ENCODE measurements at regions not wholly inside any gene's neighbourhood (a gene's known extent, or its start where the extent isn't known, plus 50 kb on each side); places are given as distances from the start of the nearest gene placed in this dataset.

DNA sequence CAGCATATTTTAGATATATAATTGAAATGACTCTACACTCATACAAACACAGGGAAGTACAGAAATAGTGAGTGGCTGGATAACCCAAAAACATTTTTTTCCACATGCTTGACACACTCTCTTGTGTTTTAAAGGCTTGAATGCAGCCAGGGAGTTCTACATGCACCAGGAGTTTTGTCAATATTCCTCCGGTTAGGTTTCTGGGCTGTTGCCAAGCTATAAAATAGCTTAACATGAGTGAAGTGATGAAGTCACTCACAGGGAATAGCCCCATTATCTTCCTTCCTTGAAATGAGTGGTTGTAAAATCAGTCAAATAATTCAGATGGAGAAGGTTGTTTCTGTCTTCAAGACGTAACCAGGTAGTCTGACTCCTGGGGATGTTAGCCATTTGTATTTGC lies 582.7 kb downstream of the SLC6A15 start:
- TF ChIP-seq, protein P1, sequence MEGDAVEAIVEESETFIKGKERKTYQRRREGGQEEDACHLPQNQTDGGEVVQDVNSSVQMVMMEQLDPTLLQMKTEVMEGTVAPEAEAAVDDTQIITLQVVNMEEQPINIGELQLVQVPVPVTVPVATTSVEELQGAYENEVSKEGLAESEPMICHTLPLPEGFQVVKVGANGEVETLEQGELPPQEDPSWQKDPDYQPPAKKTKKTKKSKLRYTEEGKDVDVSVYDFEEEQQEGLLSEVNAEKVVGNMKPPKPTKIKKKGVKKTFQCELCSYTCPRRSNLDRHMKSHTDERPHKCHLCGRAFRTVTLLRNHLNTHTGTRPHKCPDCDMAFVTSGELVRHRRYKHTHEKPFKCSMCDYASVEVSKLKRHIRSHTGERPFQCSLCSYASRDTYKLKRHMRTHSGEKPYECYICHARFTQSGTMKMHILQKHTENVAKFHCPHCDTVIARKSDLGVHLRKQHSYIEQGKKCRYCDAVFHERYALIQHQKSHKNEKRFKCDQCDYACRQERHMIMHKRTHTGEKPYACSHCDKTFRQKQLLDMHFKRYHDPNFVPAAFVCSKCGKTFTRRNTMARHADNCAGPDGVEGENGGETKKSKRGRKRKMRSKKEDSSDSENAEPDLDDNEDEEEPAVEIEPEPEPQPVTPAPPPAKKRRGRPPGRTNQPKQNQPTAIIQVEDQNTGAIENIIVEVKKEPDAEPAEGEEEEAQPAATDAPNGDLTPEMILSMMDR (conservative IDR thresholded peaks at IDR 0.05; ENCODE audit: low read depth, low read length), result no peak
- TF ChIP-seq MXI1 (IDR thresholded peaks at IDR 0.05; ENCODE audit: borderline replicate concordance, low read depth, low read length) (no peak), POLR2A (IDR thresholded peaks at IDR 0.05; ENCODE audit: low read depth, low read length) (no peak), NFE2L2 (IDR thresholded peaks at IDR 0.05; ENCODE audit: low read depth, low read length) (no peak), FOS (IDR thresholded peaks at IDR 0.05; ENCODE audit: low read depth, low read length) (no peak), RAD21 (IDR thresholded peaks at IDR 0.05; ENCODE audit: low read length) (no peak), CHD1 (IDR thresholded peaks at IDR 0.05; ENCODE audit: low read depth, low read length) (no peak), RFX5 (IDR thresholded peaks at IDR 0.05; ENCODE audit: low read depth, low read length) (no peak), MAZ (IDR thresholded peaks at IDR 0.05; ENCODE audit: borderline replicate concordance, low read depth, low read length) (no peak), SMC3 (IDR thresholded peaks at IDR 0.05; ENCODE audit: low read depth, low read length) (no peak), CEBPB (IDR thresholded peaks at IDR 0.05; ENCODE audit: low read depth, low read length) (no peak), RCOR1 (IDR thresholded peaks at IDR 0.05; ENCODE audit: insufficient replicate concordance, low read length) (no peak)
- TF ChIP-seq, protein P2, sequence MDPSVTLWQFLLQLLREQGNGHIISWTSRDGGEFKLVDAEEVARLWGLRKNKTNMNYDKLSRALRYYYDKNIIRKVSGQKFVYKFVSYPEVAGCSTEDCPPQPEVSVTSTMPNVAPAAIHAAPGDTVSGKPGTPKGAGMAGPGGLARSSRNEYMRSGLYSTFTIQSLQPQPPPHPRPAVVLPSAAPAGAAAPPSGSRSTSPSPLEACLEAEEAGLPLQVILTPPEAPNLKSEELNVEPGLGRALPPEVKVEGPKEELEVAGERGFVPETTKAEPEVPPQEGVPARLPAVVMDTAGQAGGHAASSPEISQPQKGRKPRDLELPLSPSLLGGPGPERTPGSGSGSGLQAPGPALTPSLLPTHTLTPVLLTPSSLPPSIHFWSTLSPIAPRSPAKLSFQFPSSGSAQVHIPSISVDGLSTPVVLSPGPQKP (IDR thresholded peaks at IDR 0.05; ENCODE audit: borderline replicate concordance, low read depth, low read length), result no peak

All from IMR-90 (cell line).